Nephron progenitor cell (in vitro differentiated cells): ENCODE measurements at regions not wholly inside any gene's neighbourhood (a gene's known extent, or its start where the extent isn't known, plus 50 kb on each side); places are given as distances from the start of the nearest gene placed in this dataset.

Experiments used
- DNase-seq: peaks from one replicate; pipeline ENCODE4 v3.0.0; 2021
- H3K27ac Mint-ChIP-seq: 2 replicates; pipeline ENCODE4 v1.8.0; 2021; ENCODE audit warnings: mild to moderate bottlenecking, moderate library complexity, mixed read lengths
- H3K27me3 Mint-ChIP-seq: 2 replicates; pipeline ENCODE4 v1.8.0; 2021; ENCODE audit warnings: mild to moderate bottlenecking, low read depth, mixed read lengths; ENCODE audit not compliant: poor library complexity
- H3K36me3 Mint-ChIP-seq: 2 replicates; pipeline ENCODE4 v1.8.0; 2021; ENCODE audit warnings: low read depth, mixed read lengths
- H3K4me1 Mint-ChIP-seq: 2 replicates; pipeline ENCODE4 v1.8.0; 2021; ENCODE audit warnings: mixed read lengths
- H3K4me3 Mint-ChIP-seq: 2 replicates; pipeline ENCODE4 v1.8.0; 2021; ENCODE audit warnings: mild to moderate bottlenecking, moderate library complexity, mixed read lengths
- H3K9me3 Mint-ChIP-seq: 2 replicates; pipeline ENCODE4 v1.8.0; 2021; ENCODE audit warnings: mild to moderate bottlenecking, moderate library complexity, mixed read lengths
- TF ChIP-seq, protein P1 (sequence below): fragments of 200-600 bp; sonication (generic); IDR thresholded peaks from 2 replicates; pipeline ENCODE4 v1.5.0; 2021; ENCODE audit warnings: antibody characterized with exemption

DNA sequence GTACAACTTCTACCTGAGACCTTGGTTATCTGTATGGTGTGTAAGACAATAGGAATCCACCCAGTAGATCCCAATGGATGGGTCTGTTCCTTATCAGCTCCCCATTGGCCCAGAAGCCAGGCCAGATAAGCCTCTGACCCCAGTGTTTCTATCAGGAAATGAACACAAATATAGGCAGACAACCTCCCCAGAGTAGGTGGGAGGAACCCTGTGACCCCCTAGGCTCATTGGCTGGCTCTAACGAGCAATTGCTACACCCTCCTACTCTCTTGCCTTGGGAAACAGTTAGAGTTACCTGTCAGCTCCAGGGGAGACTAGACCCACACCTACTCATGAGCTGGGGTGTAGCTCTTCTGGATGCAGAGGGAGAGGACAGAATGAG, 299.9 kb downstream of the UACA start:
- no peak overlapping the region for H3K27ac Mint-ChIP-seq
- H3K4me3 Mint-ChIP-seq = no peak overlapping the region
- H3K27me3 Mint-ChIP-seq = peaks cover 59% of the 10 kb centered on the region
- no peaks in the 10 kb centered on the region for H3K36me3 Mint-ChIP-seq
- TF ChIP-seq, protein P1, sequence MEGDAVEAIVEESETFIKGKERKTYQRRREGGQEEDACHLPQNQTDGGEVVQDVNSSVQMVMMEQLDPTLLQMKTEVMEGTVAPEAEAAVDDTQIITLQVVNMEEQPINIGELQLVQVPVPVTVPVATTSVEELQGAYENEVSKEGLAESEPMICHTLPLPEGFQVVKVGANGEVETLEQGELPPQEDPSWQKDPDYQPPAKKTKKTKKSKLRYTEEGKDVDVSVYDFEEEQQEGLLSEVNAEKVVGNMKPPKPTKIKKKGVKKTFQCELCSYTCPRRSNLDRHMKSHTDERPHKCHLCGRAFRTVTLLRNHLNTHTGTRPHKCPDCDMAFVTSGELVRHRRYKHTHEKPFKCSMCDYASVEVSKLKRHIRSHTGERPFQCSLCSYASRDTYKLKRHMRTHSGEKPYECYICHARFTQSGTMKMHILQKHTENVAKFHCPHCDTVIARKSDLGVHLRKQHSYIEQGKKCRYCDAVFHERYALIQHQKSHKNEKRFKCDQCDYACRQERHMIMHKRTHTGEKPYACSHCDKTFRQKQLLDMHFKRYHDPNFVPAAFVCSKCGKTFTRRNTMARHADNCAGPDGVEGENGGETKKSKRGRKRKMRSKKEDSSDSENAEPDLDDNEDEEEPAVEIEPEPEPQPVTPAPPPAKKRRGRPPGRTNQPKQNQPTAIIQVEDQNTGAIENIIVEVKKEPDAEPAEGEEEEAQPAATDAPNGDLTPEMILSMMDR = no peak
- H3K4me1 Mint-ChIP-seq = peaks cover 5% of the 10 kb centered on the region
- no peak for DNase-seq
- no peaks in the 10 kb centered on the region for H3K9me3 Mint-ChIP-seq

DNA sequence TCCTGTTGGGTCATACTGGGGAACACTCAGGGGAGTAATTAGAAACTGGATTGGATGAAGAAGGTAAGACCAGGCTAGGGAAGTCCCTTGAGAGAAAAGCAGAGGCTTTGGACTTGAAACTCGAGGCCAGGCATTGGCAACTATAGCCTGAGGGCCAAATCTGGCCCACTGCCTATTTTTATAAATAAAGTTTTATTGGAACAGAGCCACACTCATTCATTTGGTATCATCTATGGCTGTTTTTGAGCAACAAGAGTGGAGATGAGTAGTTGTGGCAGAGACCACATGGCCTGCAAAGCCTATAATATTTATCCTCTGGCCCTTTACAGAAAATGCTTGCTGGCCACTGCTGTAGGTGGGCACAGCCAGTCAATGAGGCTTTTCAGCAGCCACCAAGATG, 301.4 kb downstream of the UACA start:
- Mint-ChIP-seq H3K27ac (no peak overlapping the region), H3K27me3 (peaks cover 44% of the 10 kb centered on the region), H3K9me3 (no peaks in the 10 kb centered on the region), H3K4me1 (peaks cover 5% of the 10 kb centered on the region), H3K4me3 (no peak overlapping the region), H3K36me3 (no peaks in the 10 kb centered on the region)
- TF ChIP-seq, protein P1 = no peak
- DNase-seq = no peak

DNA sequence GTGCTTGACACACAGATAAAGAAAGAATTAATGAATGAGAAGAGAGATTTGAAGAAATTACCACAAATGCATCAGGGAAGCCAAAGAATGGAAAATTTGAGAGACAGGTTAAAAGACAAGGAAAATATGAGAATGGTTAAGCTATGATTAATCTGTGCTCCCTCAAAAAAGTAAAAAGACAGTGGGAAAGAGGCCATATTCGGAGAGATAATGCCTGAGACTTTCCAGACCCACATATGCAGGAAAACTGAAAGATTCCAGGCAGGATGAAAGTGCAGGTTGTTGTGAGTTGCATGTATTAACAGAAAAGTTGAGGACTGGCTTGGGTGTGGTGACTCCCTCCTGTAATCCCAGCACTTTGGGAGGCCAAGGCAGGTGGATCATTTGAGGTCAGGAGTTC, 302.3 kb downstream of the UACA start:
- H3K4me3 Mint-ChIP-seq = no peak overlapping the region
- no peak overlapping the region for H3K27ac Mint-ChIP-seq
- TF ChIP-seq, protein P1 = no peak
- no peaks in the 10 kb centered on the region for H3K9me3 Mint-ChIP-seq
- no peaks in the 10 kb centered on the region for H3K36me3 Mint-ChIP-seq
- peaks cover 41% of the 10 kb centered on the region for H3K27me3 Mint-ChIP-seq
- H3K4me1 Mint-ChIP-seq = peaks cover 5% of the 10 kb centered on the region
- DNase-seq = no peak

DNA sequence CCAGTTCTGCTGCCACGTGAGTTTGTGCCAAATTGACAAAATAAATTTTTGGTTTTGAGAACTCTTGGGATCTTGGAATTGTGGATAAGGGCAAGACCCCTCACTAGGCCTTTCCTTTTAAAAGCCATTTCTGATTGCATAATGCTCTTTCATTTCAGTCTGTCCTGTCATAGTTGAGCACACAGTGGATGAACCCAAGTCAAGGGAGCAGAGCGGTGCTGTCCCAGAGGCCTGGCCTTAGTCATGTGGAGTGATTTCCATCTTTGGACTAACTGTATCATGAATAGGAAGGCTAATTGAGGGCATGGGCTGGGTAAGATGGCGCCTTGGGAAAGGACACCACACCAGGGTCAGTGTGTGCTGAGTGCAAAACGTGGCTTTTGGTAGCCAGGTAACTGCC, 304.0 kb downstream of the UACA start:
- peaks cover 27% of the 10 kb centered on the region for H3K27me3 Mint-ChIP-seq
- H3K36me3 Mint-ChIP-seq = no peaks in the 10 kb centered on the region

DNA sequence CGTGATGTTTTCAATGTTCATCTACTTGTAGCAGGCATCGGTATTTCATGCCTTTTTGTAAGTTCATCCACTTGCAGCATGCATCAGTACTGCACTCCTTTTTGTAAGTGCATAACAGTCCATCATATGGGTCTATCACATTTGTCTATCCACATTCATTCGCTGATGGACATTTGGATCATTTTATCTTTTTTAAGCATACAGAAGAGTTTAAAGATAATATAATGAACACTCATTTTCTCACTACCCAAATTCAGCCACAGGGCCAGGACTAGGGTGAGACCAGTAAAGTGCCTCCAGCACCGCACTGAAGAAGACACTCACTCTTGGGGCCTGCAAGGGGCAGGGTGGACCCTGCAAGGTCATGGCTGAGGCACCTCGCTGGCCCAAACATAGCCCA, 309.6 kb downstream of the UACA start:
- Mint-ChIP-seq H3K9me3 (no peaks in the 10 kb centered on the region), H3K4me1 (peaks cover 14% of the 10 kb centered on the region), H3K27me3 (peaks cover 37% of the 10 kb centered on the region), H3K27ac (no peak overlapping the region), H3K36me3 (no peaks in the 10 kb centered on the region), H3K4me3 (no peak overlapping the region)
- TF ChIP-seq, protein P1 = no peak
- DNase-seq = no peak

More for the DNA sequence above, 304.0 kb downstream of the UACA start:
- Mint-ChIP-seq H3K4me3 (no peak overlapping the region), H3K4me1 (peaks cover 5% of the 10 kb centered on the region), H3K27ac (no peak overlapping the region), H3K9me3 (no peaks in the 10 kb centered on the region)
- TF ChIP-seq, protein P1 = no peak
- DNase-seq = no peak

DNA sequence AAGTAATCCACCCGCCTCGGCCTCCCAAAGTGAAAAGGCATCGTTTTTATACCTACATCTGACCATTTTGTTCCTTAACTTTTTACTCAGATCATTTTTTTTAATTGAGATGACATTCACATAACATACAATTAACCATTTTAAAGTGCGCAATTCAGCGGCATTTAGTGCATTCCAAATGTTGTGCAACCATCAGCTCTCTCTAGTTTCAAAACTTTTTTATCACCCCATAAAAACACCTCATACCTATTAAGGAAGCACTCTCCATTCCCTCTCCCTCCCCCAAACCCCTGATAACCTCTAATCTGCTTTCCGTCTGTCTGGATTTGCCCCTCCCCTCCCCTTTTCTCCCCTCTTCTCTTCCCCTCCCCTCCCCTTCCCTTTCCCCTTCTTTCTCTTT, 310.1 kb downstream of the UACA start:
- H3K4me1 Mint-ChIP-seq = peaks cover 18% of the 10 kb centered on the region
- H3K36me3 Mint-ChIP-seq = no peaks in the 10 kb centered on the region
- H3K9me3 Mint-ChIP-seq = no peaks in the 10 kb centered on the region
- DNase-seq = no peak
- no peak overlapping the region for H3K4me3 Mint-ChIP-seq
- H3K27me3 Mint-ChIP-seq = peaks cover 42% of the 10 kb centered on the region
- no peak overlapping the region for H3K27ac Mint-ChIP-seq
- TF ChIP-seq, protein P1 = no peak
